T-cell (primary cell): ENCODE measurements at regions not wholly inside any gene's neighbourhood (a gene's known extent, or its start where the extent isn't known, plus 50 kb on each side); places are given as distances from the start of the nearest gene placed in this dataset.

Experiments used
- ATAC-seq, 4 experiments: fragments of 200-7000 bp in 3 of 4; fragments of 150-1000 bp in 1 of 4; cut with Tn5 transposase; replicated peaks in 1 of 4; 1 replicate in 3 of 4; 2 replicates in 1 of 4; pipeline ENCODE4 v1.10.0; 2021; ENCODE audit warnings: moderate library complexity in 3 of 4, mild to moderate bottlenecking in 2 of 4, moderate number of reproducible peaks in 1 of 4
- CTCF ChIA-PET, 2 donors: fragments of 300-600 bp; sonication (Branson Sonifier 250); formaldehyde crosslinking; loops; one replicate each; lab custom pipeline; 2022; ENCODE audit warnings: antibody characterized with exemption in 2 of 2; lab: Charles Lee
- POLR2A ChIA-PET, 2 donors: fragments of 300-600 bp; sonication (Branson Sonifier 250); formaldehyde crosslinking; loops; one replicate each; lab custom pipeline; 2022; ENCODE audit warnings: antibody characterized with exemption in 2 of 2; lab: Charles Lee
- DNase-seq, 35 experiments: peaks; one replicate each; pipeline versions ENCODE4 v3.0.0 to v3.0.0-alpha.2; 2013 to 2023
- H3K27ac ChIP-seq: one replicate; pipeline ENCODE4 v1.5.1; 2013; ENCODE audit warnings: low read length
- H3K27me3 ChIP-seq, 2 experiments: replicated peaks in 1 of 2; 1 replicate in 1 of 2; 2 replicates in 1 of 2; pipeline versions ENCODE4 v1.6.1 to v1.7.0; 2013; ENCODE audit warnings: low read length in 1 of 2, mixed read lengths in 1 of 2; ENCODE audit not compliant: control insufficient read depth in 2 of 2, insufficient read depth in 2 of 2; ENCODE audit errors: extremely low read depth in 1 of 2
- H3K36me3 ChIP-seq, 2 donors: 1 replicate in 1 of 2; 2 replicates in 1 of 2; pipeline versions ENCODE4 v1.6.1 to v1.7.0; 2013; ENCODE audit warnings: low read length in 1 of 2; ENCODE audit not compliant: control insufficient read depth in 2 of 2, insufficient read depth in 1 of 2; ENCODE audit errors: extremely low read depth in 1 of 2
- H3K4me1 ChIP-seq, 2 experiments: 1 replicate in 1 of 2; 2 replicates in 1 of 2; pipeline versions ENCODE4 v1.6.1 to v1.7.0; 2013; ENCODE audit warnings: low read length in 2 of 2, mixed read lengths in 1 of 2; ENCODE audit not compliant: insufficient read depth in 2 of 2, control insufficient read depth in 1 of 2; ENCODE audit errors: extremely low read depth in 1 of 2
- H3K4me3 ChIP-seq, 2 donors: 1 replicate in 1 of 2; 2 replicates in 1 of 2; pipeline versions ENCODE4 v1.5.1 to v1.7.0; 2013; ENCODE audit warnings: mild to moderate bottlenecking in 2 of 2, low read length in 1 of 2, moderate library complexity in 1 of 2; ENCODE audit not compliant: control insufficient read depth in 1 of 2; ENCODE audit errors: extremely low read depth in 1 of 2
- H3K9me3 ChIP-seq: 2 replicates; pipeline ENCODE4 v1.7.0; 2013
- H3K27ac Mint-ChIP-seq, 2 donors: one replicate each; pipeline ENCODE4 v1.8.0; 2020 to 2021; ENCODE audit warnings: mild to moderate bottlenecking in 2 of 2, mixed read lengths in 2 of 2
- H3K27me3 Mint-ChIP-seq, 2 donors: one replicate each; pipeline ENCODE4 v1.8.0; 2021 to 2022; ENCODE audit warnings: mixed read lengths in 2 of 2
- H3K36me3 Mint-ChIP-seq: one replicate; pipeline ENCODE4 v1.8.0; 2021; ENCODE audit warnings: mixed read lengths
- H3K4me1 Mint-ChIP-seq, 3 donors: one replicate each; pipeline ENCODE4 v1.8.0; 2020 to 2022; ENCODE audit warnings: mixed read lengths in 3 of 3, mild to moderate bottlenecking in 1 of 3
- H3K4me3 Mint-ChIP-seq, 3 donors: one replicate each; pipeline ENCODE4 v1.8.0; 2020 to 2022; ENCODE audit warnings: mild to moderate bottlenecking in 3 of 3, mixed read lengths in 3 of 3, moderate library complexity in 3 of 3
- H3K9me3 Mint-ChIP-seq, 3 donors: one replicate each; pipeline ENCODE4 v1.8.0; 2020 to 2022; ENCODE audit warnings: mixed read lengths in 3 of 3
- WGBS: methylation state at CpG from one replicate; pipeline ENCODE4 v1.1.5; 2013; ENCODE audit warnings: missing lambda C conversion rate; ENCODE audit not compliant: insufficient coverage; 5-methylcytosine and 5-hydroxymethylcytosine counted together

DNA sequence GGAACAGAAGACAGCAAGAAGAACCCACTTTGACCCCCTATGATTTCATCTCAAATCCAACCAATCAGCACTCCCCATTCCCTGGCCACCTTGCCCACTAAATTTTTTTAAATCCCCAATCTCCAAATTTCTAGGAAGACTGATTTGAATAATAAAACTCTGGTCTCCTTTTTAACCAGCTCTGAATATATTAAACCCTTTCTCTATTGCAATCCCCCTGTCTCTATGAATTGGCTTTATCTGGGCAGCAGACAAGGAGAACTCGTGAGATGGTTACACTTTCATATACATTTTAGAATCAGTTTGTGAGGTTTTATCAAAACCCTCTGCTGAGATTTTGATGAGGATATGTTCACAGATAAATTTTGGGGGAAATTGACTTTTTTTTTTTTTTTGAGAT lies 90.3 kb upstream of the TRIM24 start:
- Histone ChIP-seq H3K9me3 (no peaks in the 10 kb centered on the region), H3K4me3 (no peak overlapping the region), H3K4me1 (no peaks in the 10 kb centered on the region), H3K27ac (no peak overlapping the region), H3K36me3 (no peaks in the 10 kb centered on the region), H3K27me3 (no peaks in the 10 kb centered on the region)
- no peak overlapping the region for H3K4me3 Mint-ChIP-seq
- DNase-seq, result no peak
- POLR2A ChIA-PET, result interaction anchor here in 1 of 2 donors (0.6 kb wide), 1 partner anchor 329 kb away, joined by 3 read pairs; no protein-coding TSS in a partner anchor
- no CpG with 5 or more reads among the region's 1 CpG for WGBS
- no peaks in the 10 kb centered on the region for H3K27me3 Mint-ChIP-seq
- CTCF ChIA-PET, result interaction anchor here in 1 of 2 donors (0.7 kb wide), 1 partner anchor 1270 kb away, joined by 3 read pairs; no protein-coding TSS in a partner anchor
- H3K9me3 Mint-ChIP-seq, result peaks cover 5 to 21% (median 9%) of the 10 kb centered on the region in 3 donors
- no peak for ATAC-seq
- H3K4me1 Mint-ChIP-seq, result no peaks in the 10 kb centered on the region
- no peak overlapping the region for H3K27ac Mint-ChIP-seq
- no peaks in the 10 kb centered on the region for H3K36me3 Mint-ChIP-seq

GRCh38 chr7:138370956-138371355 lies 89.1 kb upstream of the TRIM24 start:
- no peaks in the 10 kb centered on the region for H3K27me3 ChIP-seq
- H3K36me3 ChIP-seq, result no peaks in the 10 kb centered on the region
- Mint-ChIP-seq H3K9me3 (peaks cover 5 to 21% (median 9%) of the 10 kb centered on the region in 3 donors), H3K27ac (no peak overlapping the region), H3K36me3 (no peaks in the 10 kb centered on the region), H3K4me3 (no peak overlapping the region), H3K4me1 (no peaks in the 10 kb centered on the region), H3K27me3 (no peaks in the 10 kb centered on the region)
- no peak overlapping the region for H3K4me3 ChIP-seq
- no peak overlapping the region for H3K27ac ChIP-seq
- H3K9me3 ChIP-seq, result no peaks in the 10 kb centered on the region
- no peak for DNase-seq
- ChIA-PET CTCF (no interaction called here), POLR2A (no interaction called here)
- 33% methylated on average over 1 of the region's 2 CpGs for WGBS
- no peaks in the 10 kb centered on the region for H3K4me1 ChIP-seq
- no peak for ATAC-seq

DNA sequence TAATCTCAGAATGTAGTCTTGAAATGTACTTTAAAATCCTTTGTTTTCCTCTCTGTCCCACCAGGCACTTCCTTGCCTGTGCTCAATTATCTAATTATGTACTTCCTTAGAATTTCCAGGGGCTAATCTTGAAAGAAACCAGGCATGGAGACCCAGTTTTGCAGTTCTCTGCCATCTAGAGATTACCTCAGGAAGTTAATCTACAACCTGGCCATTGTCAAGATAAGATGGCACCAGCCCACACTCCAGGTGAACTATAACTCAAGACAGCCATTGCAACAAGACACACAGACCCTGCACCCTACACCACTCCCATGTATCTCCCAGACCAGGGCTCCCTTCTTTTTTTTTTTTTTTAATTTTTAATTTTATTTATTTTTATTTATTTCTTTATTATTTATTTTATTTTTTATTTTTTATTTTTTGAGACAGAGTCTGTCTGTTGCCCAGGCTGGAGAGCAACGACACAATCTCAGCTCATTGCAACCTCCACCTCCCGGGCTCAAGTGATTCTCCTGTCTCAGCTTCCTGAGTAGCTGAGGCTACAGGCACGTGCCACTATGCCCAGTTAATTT lies 85.9 kb upstream of the TRIM24 start:
- H3K4me3 Mint-ChIP-seq, result no peak overlapping the region
- Histone ChIP-seq H3K9me3 (no peaks in the 10 kb centered on the region), H3K27me3 (no peaks in the 10 kb centered on the region), H3K4me1 (no peaks in the 10 kb centered on the region), H3K4me3 (no peak overlapping the region), H3K36me3 (no peaks in the 10 kb centered on the region), H3K27ac (no peak overlapping the region)
- H3K27me3 Mint-ChIP-seq, result no peaks in the 10 kb centered on the region
- no CpG with 5 or more reads among the region's 3 CpGs for WGBS
- peaks cover 1 to 18% (median 8%) of the 10 kb centered on the region in 3 donors for H3K9me3 Mint-ChIP-seq
- H3K27ac Mint-ChIP-seq, result no peak overlapping the region
- POLR2A ChIA-PET, result no interaction called here
- DNase-seq (no peak), ATAC-seq (no peak)
- H3K4me1 Mint-ChIP-seq, result no peaks in the 10 kb centered on the region
- no peaks in the 10 kb centered on the region for H3K36me3 Mint-ChIP-seq
- CTCF ChIA-PET, result no interaction called here

DNA sequence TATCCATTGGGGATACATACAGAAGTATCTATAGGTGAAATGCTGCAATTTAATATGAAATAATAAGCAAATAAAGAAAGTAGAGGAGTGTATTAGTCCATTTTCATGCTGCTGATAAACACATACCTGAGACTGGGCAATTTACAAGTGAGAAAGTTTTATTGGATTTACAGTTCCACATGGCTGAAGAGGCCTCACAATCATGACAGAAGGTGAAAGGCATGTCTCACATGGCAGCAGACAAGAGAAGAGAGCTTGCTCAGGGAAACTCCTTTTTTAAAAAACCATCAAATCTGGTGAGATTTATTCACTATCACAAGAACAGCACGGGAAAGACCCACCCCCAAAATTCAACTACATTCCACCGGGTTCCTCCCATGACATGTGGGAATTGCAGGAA lies 82.8 kb upstream of the TRIM24 start:
- no peak overlapping the region for H3K27ac Mint-ChIP-seq
- H3K27ac ChIP-seq, result no peak overlapping the region
- no peaks in the 10 kb centered on the region for H3K9me3 ChIP-seq
- H3K4me1 Mint-ChIP-seq, result no peaks in the 10 kb centered on the region
- CTCF ChIA-PET, result no interaction called here
- no peak overlapping the region for H3K4me3 ChIP-seq
- H3K36me3 Mint-ChIP-seq, result no peaks in the 10 kb centered on the region
- POLR2A ChIA-PET, result no interaction called here
- ATAC-seq, result no peak
- H3K36me3 ChIP-seq, result no peaks in the 10 kb centered on the region
- peaks cover 0 to 4% (median 0%) of the 10 kb centered on the region in 3 donors for H3K9me3 Mint-ChIP-seq
- no peak for DNase-seq
- no peaks in the 10 kb centered on the region for H3K27me3 ChIP-seq
- H3K27me3 Mint-ChIP-seq, result no peaks in the 10 kb centered on the region
- no peaks in the 10 kb centered on the region for H3K4me1 ChIP-seq
- whole genome bisulfite sequencing, result no CpG with 5 or more reads among the region's 2 CpGs
- H3K4me3 Mint-ChIP-seq, result no peak overlapping the region

DNA sequence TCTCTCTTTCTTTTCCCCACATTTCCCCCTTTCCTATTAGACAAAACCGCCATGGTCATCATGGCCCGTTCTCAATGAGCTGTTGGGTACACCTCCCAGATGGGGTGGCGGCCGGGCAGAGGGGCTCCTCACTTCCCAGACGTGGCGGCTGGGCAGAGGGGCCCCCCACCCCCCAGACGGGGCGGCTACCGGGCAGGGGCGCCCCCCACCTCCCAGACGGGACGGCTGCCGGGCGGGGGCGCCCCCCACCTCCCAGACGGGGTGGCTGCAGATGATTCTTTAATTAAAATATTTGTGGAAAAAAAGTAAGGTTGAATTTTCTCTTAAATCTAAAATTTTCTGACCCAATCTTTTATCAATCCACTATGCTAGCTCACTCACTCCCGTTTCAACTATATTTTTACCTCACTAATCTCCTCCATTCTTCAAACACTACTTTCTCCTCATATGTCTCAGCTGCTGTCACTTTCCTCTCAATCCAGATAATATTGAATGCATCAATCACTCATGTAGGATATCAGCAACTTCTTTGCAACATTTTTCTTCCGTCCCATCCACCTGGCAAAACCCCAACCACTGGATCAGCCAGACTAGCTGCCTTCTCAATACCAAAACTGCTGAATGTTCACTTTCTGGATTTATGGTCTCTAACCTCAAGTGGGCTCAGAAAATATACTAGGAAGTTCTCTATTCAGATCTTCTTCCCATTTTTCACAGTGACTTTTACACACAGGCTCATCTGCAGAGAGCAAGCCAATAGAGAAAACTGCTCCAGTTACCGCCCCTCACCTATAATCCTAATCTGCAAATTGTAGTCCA lies 81.1 kb upstream of the TRIM24 start:
- WGBS, result 87% methylated on average over 7 of the region's 19 CpGs
- Mint-ChIP-seq H3K27me3 (no peaks in the 10 kb centered on the region), H3K27ac (no peak overlapping the region), H3K9me3 (peaks cover 0 to 4% (median 0%) of the 10 kb centered on the region in 3 donors), H3K4me3 (no peak overlapping the region), H3K4me1 (no peaks in the 10 kb centered on the region), H3K36me3 (no peaks in the 10 kb centered on the region)
- H3K4me3 ChIP-seq, result no peak overlapping the region
- POLR2A ChIA-PET, result interaction anchor here in 1 of 2 donors (0.6 kb wide), 1 partner anchor 1039 kb away, joined by 3 read pairs; no protein-coding TSS in a partner anchor
- H3K36me3 ChIP-seq, result no peaks in the 10 kb centered on the region
- CTCF ChIA-PET, result no interaction called here
- no peak for DNase-seq
- H3K9me3 ChIP-seq, result no peaks in the 10 kb centered on the region
- no peaks in the 10 kb centered on the region for H3K4me1 ChIP-seq
- H3K27ac ChIP-seq, result no peak overlapping the region
- ATAC-seq, result no peak
- no peaks in the 10 kb centered on the region for H3K27me3 ChIP-seq

GRCh38 chr7:138382862-138383565 lies 77.0 kb upstream of the TRIM24 start:
- H3K9me3 Mint-ChIP-seq, result peaks cover 0 to 6% (median 0%) of the 10 kb centered on the region in 3 donors
- H3K27me3 ChIP-seq, result no peaks in the 10 kb centered on the region
- H3K27me3 Mint-ChIP-seq, result no peaks in the 10 kb centered on the region
- ATAC-seq, result no peak
- H3K36me3 ChIP-seq, result no peaks in the 10 kb centered on the region
- no peak overlapping the region for H3K4me3 Mint-ChIP-seq
- H3K4me1 Mint-ChIP-seq, result no peaks in the 10 kb centered on the region
- DNase-seq, result no peak
- no CpG with 5 or more reads among the region's 2 CpGs for WGBS
- POLR2A ChIA-PET, result no interaction called here
- no peaks in the 10 kb centered on the region for H3K4me1 ChIP-seq
- H3K27ac ChIP-seq, result no peak overlapping the region
- H3K27ac Mint-ChIP-seq, result no peak overlapping the region
- no peaks in the 10 kb centered on the region for H3K36me3 Mint-ChIP-seq
- no peaks in the 10 kb centered on the region for H3K9me3 ChIP-seq
- CTCF ChIA-PET, result interaction anchor here in 1 of 2 donors (0.6 kb wide), 1 partner anchor 478 kb away, joined by 4 read pairs; no protein-coding TSS in a partner anchor
- H3K4me3 ChIP-seq, result no peak overlapping the region
